ENCODE measurements at regions not wholly inside any gene's neighbourhood (a gene's known extent, or its start where the extent isn't known, plus 50 kb on each side); places are given as distances from the start of the nearest gene placed in this dataset.
A peak's percentile ranks its signal among the peaks of the same experiment; 100 is the strongest.

DNA sequence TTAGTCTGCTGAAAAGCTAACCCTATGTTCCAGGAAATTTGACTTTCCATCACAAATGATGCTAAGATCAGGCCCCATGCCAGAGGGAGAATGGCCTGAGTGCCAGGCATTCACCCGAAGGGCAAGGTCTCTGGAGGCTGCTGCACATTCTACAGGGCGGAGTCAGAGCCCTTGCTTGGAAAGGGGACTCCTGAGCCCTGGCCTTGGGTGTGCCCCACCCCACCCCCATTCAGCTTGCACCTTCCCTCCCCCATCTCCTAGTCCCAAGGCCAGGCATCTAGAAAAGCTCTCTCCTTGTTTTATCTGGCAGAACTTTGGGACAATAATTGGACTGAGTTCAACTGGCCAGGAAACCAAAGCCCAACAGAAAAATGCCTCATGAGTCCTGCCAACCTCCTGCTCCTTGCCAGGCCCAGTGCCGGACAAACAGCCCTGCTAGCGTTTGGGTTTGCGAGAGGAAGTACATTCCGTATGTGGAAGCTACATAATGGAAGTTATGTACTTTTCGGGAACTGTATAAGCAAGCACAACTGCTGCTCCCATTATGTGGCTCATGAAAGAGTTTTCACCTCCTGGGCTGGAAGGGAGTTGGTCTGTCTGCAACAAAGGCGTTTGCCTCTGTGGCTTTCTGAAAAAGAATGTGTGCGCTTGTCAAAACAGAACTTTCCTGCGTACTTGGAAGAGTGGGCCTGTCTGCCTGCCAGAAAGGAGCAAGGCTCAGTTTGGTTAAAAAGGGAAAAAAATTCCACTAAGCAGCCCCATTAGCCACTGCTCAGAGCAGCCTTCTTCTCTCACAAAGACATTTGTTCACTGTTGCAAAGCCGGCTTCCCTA lies 321.5 kb upstream of the CTNNB1 start:
- Mint-ChIP-seq H3K4me3 (peak overlapping the region in 1 of 3 experiments; percentile 30), H3K36me3 (ENCODE audit: low read depth) (no peaks in the 10 kb centered on the region), H3K27me3 (ENCODE audit: low read depth) (peaks cover 4% of the 10 kb centered on the region), H3K4me1 (peaks cover 62% of the 10 kb centered on the region), H3K27ac (peak overlapping the region in 2 of 3 experiments; percentile 96 to 98), H3K9me3 (peaks cover 2% of the 10 kb centered on the region)
- TF ChIP-seq, protein P1, sequence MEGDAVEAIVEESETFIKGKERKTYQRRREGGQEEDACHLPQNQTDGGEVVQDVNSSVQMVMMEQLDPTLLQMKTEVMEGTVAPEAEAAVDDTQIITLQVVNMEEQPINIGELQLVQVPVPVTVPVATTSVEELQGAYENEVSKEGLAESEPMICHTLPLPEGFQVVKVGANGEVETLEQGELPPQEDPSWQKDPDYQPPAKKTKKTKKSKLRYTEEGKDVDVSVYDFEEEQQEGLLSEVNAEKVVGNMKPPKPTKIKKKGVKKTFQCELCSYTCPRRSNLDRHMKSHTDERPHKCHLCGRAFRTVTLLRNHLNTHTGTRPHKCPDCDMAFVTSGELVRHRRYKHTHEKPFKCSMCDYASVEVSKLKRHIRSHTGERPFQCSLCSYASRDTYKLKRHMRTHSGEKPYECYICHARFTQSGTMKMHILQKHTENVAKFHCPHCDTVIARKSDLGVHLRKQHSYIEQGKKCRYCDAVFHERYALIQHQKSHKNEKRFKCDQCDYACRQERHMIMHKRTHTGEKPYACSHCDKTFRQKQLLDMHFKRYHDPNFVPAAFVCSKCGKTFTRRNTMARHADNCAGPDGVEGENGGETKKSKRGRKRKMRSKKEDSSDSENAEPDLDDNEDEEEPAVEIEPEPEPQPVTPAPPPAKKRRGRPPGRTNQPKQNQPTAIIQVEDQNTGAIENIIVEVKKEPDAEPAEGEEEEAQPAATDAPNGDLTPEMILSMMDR (IDR thresholded peaks at IDR 0.05; ENCODE audit: unreplicated experiment in 3 of 3), result no peak

GRCh38 chr3:40878464-40878905 lies 320.8 kb upstream of the CTNNB1 start:
- Mint-ChIP-seq H3K9me3 (peaks cover 2% of the 10 kb centered on the region), H3K4me3 (peak overlapping the region in 1 of 3 experiments; percentile 30), H3K27ac (peak overlapping the region in 2 of 3 experiments; percentile 96 to 98), H3K4me1 (peaks cover 59% of the 10 kb centered on the region), H3K27me3 (ENCODE audit: low read depth) (peaks cover 4% of the 10 kb centered on the region), H3K36me3 (ENCODE audit: low read depth) (no peaks in the 10 kb centered on the region)
- TF ChIP-seq, protein P1 (IDR thresholded peaks at IDR 0.05; ENCODE audit: unreplicated experiment in 3 of 3), result no peak

- Mint-ChIP-seq H3K27me3 (ENCODE audit: low read depth) (no peaks in the 10 kb centered on the region), H3K4me3 (no peak overlapping the region), H3K9me3 (no peaks in the 10 kb centered on the region), H3K36me3 (ENCODE audit: low read depth) (no peaks in the 10 kb centered on the region), H3K27ac (no peak overlapping the region), H3K4me1 (peaks cover 48% of the 10 kb centered on the region)
- TF ChIP-seq, protein P1 (IDR thresholded peaks at IDR 0.05; ENCODE audit: unreplicated experiment in 3 of 3), result no peak
These were observed 313.9 kb upstream of the CTNNB1 start for GRCh38 chr3:40885430-40885829.

GRCh38 chr3:40886660-40887425 lies 312.5 kb upstream of the CTNNB1 start:
- no peaks in the 10 kb centered on the region for H3K36me3 Mint-ChIP-seq (ENCODE audit: low read depth)
- H3K4me1 Mint-ChIP-seq, result peaks cover 50% of the 10 kb centered on the region
- peak overlapping the region in 1 of 3 experiments; percentile 36 for H3K27ac Mint-ChIP-seq

GRCh38 chr3:40891186-40891585 lies 308.1 kb upstream of the CTNNB1 start:
- Mint-ChIP-seq H3K27me3 (ENCODE audit: low read depth) (peaks cover 4% of the 10 kb centered on the region), H3K36me3 (ENCODE audit: low read depth) (no peaks in the 10 kb centered on the region), H3K27ac (no peak overlapping the region), H3K4me1 (peaks cover 34% of the 10 kb centered on the region), H3K9me3 (no peaks in the 10 kb centered on the region), H3K4me3 (no peak overlapping the region)
- TF ChIP-seq, protein P1 (IDR thresholded peaks at IDR 0.05; ENCODE audit: unreplicated experiment in 3 of 3), result no peak

More at GRCh38 chr3:40886660-40887425, 312.5 kb upstream of the CTNNB1 start:
- Mint-ChIP-seq H3K4me3 (no peak overlapping the region), H3K9me3 (no peaks in the 10 kb centered on the region), H3K27me3 (ENCODE audit: low read depth) (no peaks in the 10 kb centered on the region)
- TF ChIP-seq, protein P1 (IDR thresholded peaks at IDR 0.05; ENCODE audit: unreplicated experiment in 3 of 3), result no peak
